GM23338 (cell line): ENCODE measurements at regions not wholly inside any gene's neighbourhood (a gene's known extent, or its start where the extent isn't known, plus 50 kb on each side); places are given as distances from the start of the nearest gene placed in this dataset.

ENCODE experiments used
- ATAC-seq: fragments of 200-7000 bp; cut with Tn5 transposase; 3 replicates; pipeline ENCODE4 v1.9.1; 2020
- DNase-seq: peaks from one replicate; pipeline ENCODE4 v3.0.0-alpha.2; 2015; ENCODE audit warnings: low spot score
- H2AFZ ChIP-seq: fragments of 200-600 bp; sonication (generic); 2 replicates; pipeline ENCODE4 v1.8.0; 2016; ENCODE audit warnings: antibody characterized with exemption, mild to moderate bottlenecking, moderate library complexity
- H3F3A ChIP-seq: fragments of 200-600 bp; sonication (generic); replicated peaks from 2 replicates; pipeline ENCODE4 v1.8.0; 2017; ENCODE audit warnings: antibody characterized with exemption, mixed run types, low read depth
- H3K27ac ChIP-seq: fragments of 200-600 bp; sonication (generic); 2 replicates; pipeline ENCODE4 v1.6.1; 2016; ENCODE audit warnings: low read depth
- H3K27me3 ChIP-seq: fragments of 200-600 bp; sonication (generic); 2 replicates; pipeline ENCODE4 v1.8.0; 2016; ENCODE audit warnings: mild to moderate bottlenecking, mixed run types, moderate library complexity; ENCODE audit not compliant: insufficient read depth
- H3K36me3 ChIP-seq: fragments of 200-600 bp; sonication (generic); 2 replicates; pipeline ENCODE4 v1.8.0; 2016; ENCODE audit warnings: mild to moderate bottlenecking; ENCODE audit not compliant: insufficient read depth
- H3K4me1 ChIP-seq: fragments of 200-600 bp; sonication (generic); 2 replicates; pipeline ENCODE4 v1.8.0; 2016; ENCODE audit warnings: mild to moderate bottlenecking, moderate library complexity; ENCODE audit not compliant: insufficient read depth
- H3K4me2 ChIP-seq: fragments of 200-600 bp; sonication (generic); 2 replicates; pipeline ENCODE4 v1.7.1; 2017; ENCODE audit warnings: mixed run types
- H3K4me3 ChIP-seq: fragments of 200-600 bp; sonication (generic); 2 replicates; pipeline ENCODE4 v1.6.1; 2016; ENCODE audit warnings: mixed run types
- H3K79me2 ChIP-seq: fragments of 200-600 bp; sonication (generic); replicated peaks from 2 replicates; pipeline ENCODE4 v1.8.0; 2017; ENCODE audit warnings: mild to moderate bottlenecking; ENCODE audit not compliant: insufficient read depth
- H3K9me2 ChIP-seq: fragments of 200-600 bp; sonication (generic); 2 replicates; pipeline ENCODE4 v1.8.0; 2017; ENCODE audit not compliant: insufficient read depth
- H4K20me1 ChIP-seq: fragments of 200-600 bp; sonication (generic); replicated peaks from 2 replicates; pipeline ENCODE4 v1.8.0; 2017; ENCODE audit warnings: mild to moderate bottlenecking; ENCODE audit not compliant: insufficient read depth
- H3K27ac Mint-ChIP-seq: 2 replicates; pipeline ENCODE4 v1.8.0; 2020; ENCODE audit warnings: inconsistent platforms, mild to moderate bottlenecking, moderate library complexity, mixed read lengths
- H3K27me3 Mint-ChIP-seq: 3 replicates; pipeline ENCODE4 v1.8.0; 2022; ENCODE audit warnings: low read depth, mild to moderate bottlenecking, moderate library complexity, mixed read lengths, inconsistent platforms; ENCODE audit not compliant: insufficient read depth, poor library complexity
- H3K36me3 Mint-ChIP-seq: 3 replicates; pipeline ENCODE4 v1.8.0; 2021; ENCODE audit warnings: low read depth, mild to moderate bottlenecking, inconsistent platforms, moderate library complexity, mixed read lengths
- H3K4me1 Mint-ChIP-seq: 3 replicates; pipeline ENCODE4 v1.8.0; 2020; ENCODE audit warnings: mild to moderate bottlenecking, inconsistent platforms, mixed read lengths
- H3K4me3 Mint-ChIP-seq: 3 replicates; pipeline ENCODE4 v1.8.0; 2021; ENCODE audit warnings: moderate library complexity, mild to moderate bottlenecking, inconsistent platforms, mixed read lengths
- H3K9me3 Mint-ChIP-seq: 3 replicates; pipeline ENCODE4 v1.8.0; 2020; ENCODE audit warnings: moderate library complexity, mild to moderate bottlenecking, inconsistent platforms, mixed read lengths
- CREB1 ChIP-seq: fragments of 250-450 bp; sonication (Bioruptor Pico); IDR thresholded peaks from 2 replicates; pipeline ENCODE4 v1.5.0; 2020; ENCODE audit warnings: low read depth, mild to moderate bottlenecking, moderate library complexity
- EZH2phosphoT487 ChIP-seq: fragments of 200-600 bp; sonication (generic); IDR thresholded peaks from one replicate; pipeline ENCODE4 v1.8.1; 2018; ENCODE audit warnings: antibody characterized with exemption; ENCODE audit not compliant: unreplicated experiment
- POLR2AphosphoS5 ChIP-seq: IDR thresholded peaks from 2 replicates; pipeline ENCODE4 v1.6.1; 2016; ENCODE audit warnings: antibody characterized with exemption, low read depth
- ZNF114 ChIP-seq: fragments of 250-450 bp; sonication (Bioruptor Pico); IDR thresholded peaks from 2 replicates; pipeline ENCODE4 v1.5.0; 2020; ENCODE audit warnings: mild to moderate bottlenecking, moderate library complexity
- TF ChIP-seq, protein P1 (sequence below), 2 experiments: fragments of 200-600 bp in 1 of 2; sonication (generic) in 1 of 2; conservative IDR thresholded peaks; 2 replicates each; pipeline versions ENCODE4 v1.5.1 to v1.6.1; 2016 to 2017; ENCODE audit warnings: antibody characterized with exemption in 2 of 2, low read depth in 2 of 2, mild to moderate bottlenecking in 2 of 2, moderate library complexity in 1 of 2
- TF ChIP-seq, protein P2 (sequence below): IDR thresholded peaks from one replicate; pipeline ENCODE4 v1.6.1; 2018; ENCODE audit warnings: antibody characterized with exemption; ENCODE audit not compliant: unreplicated experiment

DNA sequence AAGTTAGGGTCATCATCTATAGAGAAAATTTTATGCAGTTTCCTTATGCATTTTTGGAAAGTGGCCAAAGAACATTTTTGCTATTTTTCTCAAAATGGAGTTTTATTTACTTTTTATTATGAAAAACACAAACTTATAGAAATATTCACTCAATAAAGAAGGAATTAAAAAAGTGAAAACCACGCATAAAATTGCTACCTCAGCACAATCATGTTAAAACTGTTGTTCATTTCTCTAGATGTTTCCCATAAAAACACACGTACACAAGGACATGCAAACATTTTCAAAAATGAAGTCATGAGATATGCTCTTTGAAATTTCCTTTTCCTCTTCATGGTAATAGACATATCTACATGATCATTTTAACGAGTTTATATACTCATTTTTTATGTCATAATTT lies 536.8 kb upstream of the MAGEB18 start (continued):
- no peak for TF ChIP-seq EZH2phosphoT487

DNA sequence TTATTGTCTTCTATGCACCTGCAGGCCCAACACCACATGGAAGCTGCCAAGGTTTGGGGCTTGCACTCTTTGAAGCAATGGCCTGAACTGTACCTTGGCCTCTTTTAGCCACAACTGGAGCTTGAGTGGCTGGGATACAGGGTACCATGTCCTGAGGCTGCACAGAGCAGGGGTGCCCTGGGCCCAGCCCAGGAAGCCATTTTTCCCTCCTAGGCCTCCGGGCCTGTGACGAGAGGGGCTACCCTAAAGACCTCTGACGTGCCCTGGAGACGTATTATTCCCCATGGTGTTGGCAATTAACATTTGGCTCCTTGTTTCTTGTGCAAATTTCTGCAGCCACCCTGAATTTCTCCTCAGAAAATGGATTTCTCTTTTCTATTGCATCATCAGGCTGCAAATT lies 519.9 kb upstream of the MAGEB18 start:
- TF ChIP-seq CREB1 (CRISPR knock-in tag), result no peak
- no peak for TF ChIP-seq POLR2AphosphoS5
- TF ChIP-seq, protein P1, sequence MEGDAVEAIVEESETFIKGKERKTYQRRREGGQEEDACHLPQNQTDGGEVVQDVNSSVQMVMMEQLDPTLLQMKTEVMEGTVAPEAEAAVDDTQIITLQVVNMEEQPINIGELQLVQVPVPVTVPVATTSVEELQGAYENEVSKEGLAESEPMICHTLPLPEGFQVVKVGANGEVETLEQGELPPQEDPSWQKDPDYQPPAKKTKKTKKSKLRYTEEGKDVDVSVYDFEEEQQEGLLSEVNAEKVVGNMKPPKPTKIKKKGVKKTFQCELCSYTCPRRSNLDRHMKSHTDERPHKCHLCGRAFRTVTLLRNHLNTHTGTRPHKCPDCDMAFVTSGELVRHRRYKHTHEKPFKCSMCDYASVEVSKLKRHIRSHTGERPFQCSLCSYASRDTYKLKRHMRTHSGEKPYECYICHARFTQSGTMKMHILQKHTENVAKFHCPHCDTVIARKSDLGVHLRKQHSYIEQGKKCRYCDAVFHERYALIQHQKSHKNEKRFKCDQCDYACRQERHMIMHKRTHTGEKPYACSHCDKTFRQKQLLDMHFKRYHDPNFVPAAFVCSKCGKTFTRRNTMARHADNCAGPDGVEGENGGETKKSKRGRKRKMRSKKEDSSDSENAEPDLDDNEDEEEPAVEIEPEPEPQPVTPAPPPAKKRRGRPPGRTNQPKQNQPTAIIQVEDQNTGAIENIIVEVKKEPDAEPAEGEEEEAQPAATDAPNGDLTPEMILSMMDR (conservative IDR thresholded peaks at IDR 0.05; ENCODE audit: low read depth in 2 of 2), result no peak
- no peak for TF ChIP-seq ZNF114 (CRISPR knock-in tag)
- Histone ChIP-seq H3K36me3 (no peaks in the 10 kb centered on the region), H3K4me3 (no peak overlapping the region), H3K9me2 (no peaks in the 10 kb centered on the region), H3K4me2 (no peak overlapping the region), H3F3A (no peaks in the 10 kb centered on the region), H4K20me1 (no peaks in the 10 kb centered on the region), H3K4me1 (no peaks in the 10 kb centered on the region; the same call in 1 of the 2 replicates), H3K27ac (no peak overlapping the region), H2AFZ (no peak overlapping the region), H3K79me2 (no peaks in the 10 kb centered on the region), H3K27me3 (no peaks in the 10 kb centered on the region)
- Mint-ChIP-seq H3K4me1 (peaks cover 10% of the 10 kb centered on the region; the same call in 2 of the 3 replicates), H3K27me3 (no peaks in the 10 kb centered on the region), H3K27ac (no peak overlapping the region), H3K9me3 (peaks cover 5% of the 10 kb centered on the region; the same call in 1 of the 3 replicates), H3K4me3 (no peak overlapping the region), H3K36me3 (peaks cover 5% of the 10 kb centered on the region; the same call in 1 of the 3 replicates)
- DNase-seq, result no peak
- ATAC-seq, result no peak

DNA sequence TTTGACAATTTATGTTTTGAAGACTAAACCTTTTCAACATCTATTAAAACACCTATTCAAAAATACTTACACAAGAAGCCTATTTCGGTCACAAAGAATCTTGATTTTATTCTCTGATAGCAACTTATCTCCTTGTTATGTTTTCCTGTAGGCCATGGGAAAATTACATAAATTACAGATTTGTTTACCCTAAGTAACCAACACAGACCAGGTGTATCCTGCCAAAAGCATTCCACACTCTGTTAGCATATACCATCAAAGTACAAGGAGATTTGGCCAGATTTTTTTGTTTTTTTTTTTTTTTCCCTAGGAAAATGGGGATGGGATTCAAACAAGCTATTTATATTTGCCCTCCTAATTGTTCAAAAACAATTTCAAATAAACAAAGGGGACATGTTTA lies 497.9 kb upstream of the MAGEB18 start:
- Mint-ChIP-seq H3K4me1 (no peaks in the 10 kb centered on the region), H3K27ac (no peak overlapping the region), H3K9me3 (no peaks in the 10 kb centered on the region), H3K27me3 (no peaks in the 10 kb centered on the region), H3K4me3 (no peak overlapping the region), H3K36me3 (no peaks in the 10 kb centered on the region)
- Histone ChIP-seq H3K27ac (no peak overlapping the region), H3F3A (no peaks in the 10 kb centered on the region), H3K79me2 (no peaks in the 10 kb centered on the region), H3K36me3 (no peaks in the 10 kb centered on the region), H3K4me3 (no peak overlapping the region), H3K27me3 (no peaks in the 10 kb centered on the region), H3K9me2 (no peaks in the 10 kb centered on the region), H2AFZ (no peak overlapping the region), H3K4me2 (no peak overlapping the region), H3K4me1 (no peaks in the 10 kb centered on the region), H4K20me1 (no peaks in the 10 kb centered on the region)
- ATAC-seq (no peak), DNase-seq (no peak)
- TF ChIP-seq, protein P2, sequence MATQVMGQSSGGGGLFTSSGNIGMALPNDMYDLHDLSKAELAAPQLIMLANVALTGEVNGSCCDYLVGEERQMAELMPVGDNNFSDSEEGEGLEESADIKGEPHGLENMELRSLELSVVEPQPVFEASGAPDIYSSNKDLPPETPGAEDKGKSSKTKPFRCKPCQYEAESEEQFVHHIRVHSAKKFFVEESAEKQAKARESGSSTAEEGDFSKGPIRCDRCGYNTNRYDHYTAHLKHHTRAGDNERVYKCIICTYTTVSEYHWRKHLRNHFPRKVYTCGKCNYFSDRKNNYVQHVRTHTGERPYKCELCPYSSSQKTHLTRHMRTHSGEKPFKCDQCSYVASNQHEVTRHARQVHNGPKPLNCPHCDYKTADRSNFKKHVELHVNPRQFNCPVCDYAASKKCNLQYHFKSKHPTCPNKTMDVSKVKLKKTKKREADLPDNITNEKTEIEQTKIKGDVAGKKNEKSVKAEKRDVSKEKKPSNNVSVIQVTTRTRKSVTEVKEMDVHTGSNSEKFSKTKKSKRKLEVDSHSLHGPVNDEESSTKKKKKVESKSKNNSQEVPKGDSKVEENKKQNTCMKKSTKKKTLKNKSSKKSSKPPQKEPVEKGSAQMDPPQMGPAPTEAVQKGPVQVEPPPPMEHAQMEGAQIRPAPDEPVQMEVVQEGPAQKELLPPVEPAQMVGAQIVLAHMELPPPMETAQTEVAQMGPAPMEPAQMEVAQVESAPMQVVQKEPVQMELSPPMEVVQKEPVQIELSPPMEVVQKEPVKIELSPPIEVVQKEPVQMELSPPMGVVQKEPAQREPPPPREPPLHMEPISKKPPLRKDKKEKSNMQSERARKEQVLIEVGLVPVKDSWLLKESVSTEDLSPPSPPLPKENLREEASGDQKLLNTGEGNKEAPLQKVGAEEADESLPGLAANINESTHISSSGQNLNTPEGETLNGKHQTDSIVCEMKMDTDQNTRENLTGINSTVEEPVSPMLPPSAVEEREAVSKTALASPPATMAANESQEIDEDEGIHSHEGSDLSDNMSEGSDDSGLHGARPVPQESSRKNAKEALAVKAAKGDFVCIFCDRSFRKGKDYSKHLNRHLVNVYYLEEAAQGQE, result no peak
